GM13976 (cell line): ENCODE measurements at regions not wholly inside any gene's neighbourhood (a gene's known extent, or its start where the extent isn't known, plus 50 kb on each side); places are given as distances from the start of the nearest gene placed in this dataset.

ENCODE experiments used
- DNase-seq: peaks from one replicate; pipeline ENCODE4 v3.0.0; 2012; ENCODE audit warnings: low spot score
- CTCF ChIP-seq: IDR thresholded peaks from 2 replicates; pipeline ENCODE4 v1.5.1; 2012; ENCODE audit warnings: borderline replicate concordance, mild to moderate bottlenecking; ENCODE audit not compliant: insufficient read depth; ENCODE audit errors: extremely low read depth, missing control alignments, control extremely low read depth
- in situ Hi-C: fragments of 300-500 bp; cut with MboI; formaldehyde crosslinking; loops from one replicate; pipeline ENCODE4 v1.12.0; 2022; ENCODE audit warnings: low sequenced_read_pairs, mixed read lengths, inconsistent platforms; ENCODE audit not compliant: unreplicated experiment

GRCh38 chr6:168778201-168778600 lies 337.2 kb downstream of the SMOC2 start:
- in situ Hi-C loops = no loop called here
- no peak for TF ChIP-seq CTCF
- DNase-seq = no peak

- in situ Hi-C loops = no loop called here
- TF ChIP-seq CTCF = no peak
- no peak for DNase-seq
These were observed 333.4 kb downstream of the SMOC2 start for GRCh38 chr6:168774381-168774780.

GRCh38 chr6:168773788-168774187 lies 332.8 kb downstream of the SMOC2 start:
- no peak for DNase-seq
- no peak for TF ChIP-seq CTCF
- in situ Hi-C loops = no loop called here

- in situ Hi-C loops = no loop called here
- no peak for TF ChIP-seq CTCF
- DNase-seq = no peak
These were observed 324.8 kb downstream of the SMOC2 start for GRCh38 chr6:168765752-168766151.

- TF ChIP-seq CTCF = no peak
- no peak for DNase-seq
- in situ Hi-C loops = no loop called here
These were observed 315.1 kb downstream of the SMOC2 start for GRCh38 chr6:168756009-168756634.

GRCh38 chr6:168746643-168747042 lies 305.7 kb downstream of the SMOC2 start:
- TF ChIP-seq CTCF = no peak
- in situ Hi-C loops = no loop called here
- no peak for DNase-seq
